ENCODE measurements at regions not wholly inside any gene's neighbourhood (a gene's known extent, or its start where the extent isn't known, plus 50 kb on each side); places are given as distances from the start of the nearest gene placed in this dataset.

DNA sequence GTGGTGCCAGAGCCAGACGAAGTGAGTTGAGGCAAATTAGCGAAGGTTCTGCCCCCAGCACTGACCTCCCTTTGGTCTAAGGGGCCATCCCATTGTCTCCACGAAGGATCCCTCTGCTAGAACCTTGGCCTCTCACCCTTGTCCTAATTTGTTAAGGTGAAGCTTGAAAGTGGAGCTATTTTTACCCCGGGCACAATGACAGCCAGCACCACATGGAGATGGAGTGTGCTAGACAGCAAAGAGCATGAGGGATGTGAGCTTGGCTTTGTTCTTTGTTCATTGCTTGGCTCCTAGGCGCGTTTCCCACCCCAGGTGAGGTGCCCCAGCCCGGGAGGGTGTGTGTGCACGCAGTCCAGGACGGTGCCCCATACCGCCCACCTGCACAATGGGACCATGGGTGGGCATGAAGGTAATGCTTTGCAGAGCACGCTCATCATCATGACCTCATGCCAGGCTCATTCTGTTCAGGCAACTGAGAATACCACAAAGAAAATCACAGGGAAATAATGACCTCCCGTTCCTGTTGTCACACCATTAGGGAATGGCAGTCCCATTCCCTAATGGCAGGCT is 361.0 kb upstream of the FZD8 start:
- TF ChIP-seq POLR2AphosphoS5 (IDR thresholded peaks at IDR 0.05; ENCODE audit: low read depth, low read length) = no peak
- no peak for TF ChIP-seq SPI1 (IDR thresholded peaks at IDR 0.05; ENCODE audit: low read depth, low read length)
- TF ChIP-seq POLR2A (IDR thresholded peaks at IDR 0.05; ENCODE audit: low read depth, low read length) = no peak
- no peak for TF ChIP-seq TAF1 (IDR thresholded peaks at IDR 0.05; ENCODE audit: low read depth, low read length)
- TF ChIP-seq PAX5 (IDR thresholded peaks at IDR 0.05; ENCODE audit: insufficient read depth, low read length, severe bottlenecking) = no peak

All from GM12891 (cell line).